NCI-H2081 treated with DMSO at 0.1 percent for 48 hours (cell line): ENCODE measurements at regions not wholly inside any gene's neighbourhood (a gene's known extent, or its start where the extent isn't known, plus 50 kb on each side); places are given as distances from the start of the nearest gene placed in this dataset.

Source experiments
- DNase-seq: peaks from one replicate; lab custom pipeline; 2025; lab: John Stamatoyannopoulos, UW

GRCh38 chr1:81699234-81699633 is 101.5 kb upstream of the ADGRL2 start:
- no peak for DNase-seq

- no peak for DNase-seq
Observed at GRCh38 chr1:81695741-81696140, 105.0 kb upstream of the ADGRL2 start.

GRCh38 chr1:81693316-81693715 is 107.4 kb upstream of the ADGRL2 start:
- DNase-seq = no peak

GRCh38 chr1:81690676-81691453 is 109.9 kb upstream of the ADGRL2 start:
- no peak for DNase-seq

- no peak for DNase-seq
Observed at GRCh38 chr1:81689531-81689941, 111.2 kb upstream of the ADGRL2 start.

- DNase-seq = no peak
Observed at GRCh38 chr1:81682490-81682889, 118.2 kb upstream of the ADGRL2 start.

GRCh38 chr1:81681601-81682266 is 119.0 kb upstream of the ADGRL2 start:
- DNase-seq = no peak

GRCh38 chr1:81681114-81681513 is 119.6 kb upstream of the ADGRL2 start:
- no peak for DNase-seq

- no peak for DNase-seq
Observed at GRCh38 chr1:81679942-81680341, 120.8 kb upstream of the ADGRL2 start.

- DNase-seq = no peak
Observed at GRCh38 chr1:81678779-81679178, 122.0 kb upstream of the ADGRL2 start.

- DNase-seq = no peak
Observed at GRCh38 chr1:81672766-81673165, 128.0 kb upstream of the ADGRL2 start.

GRCh38 chr1:81671038-81671437 is 129.7 kb upstream of the ADGRL2 start:
- no peak for DNase-seq

- no peak for DNase-seq
Observed at GRCh38 chr1:81670286-81670685, 130.4 kb upstream of the ADGRL2 start.

- no peak for DNase-seq
Observed at GRCh38 chr1:81666586-81666985, 134.1 kb upstream of the ADGRL2 start.

GRCh38 chr1:81664341-81664740 is 136.4 kb upstream of the ADGRL2 start:
- no peak for DNase-seq

- DNase-seq = no peak
Observed at GRCh38 chr1:81662913-81663526, 137.7 kb upstream of the ADGRL2 start.

- no peak for DNase-seq
Observed at GRCh38 chr1:81660286-81660685, 140.4 kb upstream of the ADGRL2 start.

GRCh38 chr1:81654657-81655056 is 146.1 kb upstream of the ADGRL2 start:
- DNase-seq = no peak

- DNase-seq = no peak
Observed at GRCh38 chr1:81654147-81654546, 146.6 kb upstream of the ADGRL2 start.

- no peak for DNase-seq
Observed at GRCh38 chr1:81650776-81651175, 150.0 kb upstream of the ADGRL2 start.

- DNase-seq = no peak
Observed at GRCh38 chr1:81635816-81636215, 164.9 kb upstream of the ADGRL2 start.

GRCh38 chr1:81634294-81634693 is 166.4 kb upstream of the ADGRL2 start:
- no peak for DNase-seq

- DNase-seq = no peak
Observed at GRCh38 chr1:81619156-81619555, 181.6 kb upstream of the ADGRL2 start.
